ENCODE measurements at regions not wholly inside any gene's neighbourhood (a gene's known extent, or its start where the extent isn't known, plus 50 kb on each side); places are given as distances from the start of the nearest gene placed in this dataset.

DNA sequence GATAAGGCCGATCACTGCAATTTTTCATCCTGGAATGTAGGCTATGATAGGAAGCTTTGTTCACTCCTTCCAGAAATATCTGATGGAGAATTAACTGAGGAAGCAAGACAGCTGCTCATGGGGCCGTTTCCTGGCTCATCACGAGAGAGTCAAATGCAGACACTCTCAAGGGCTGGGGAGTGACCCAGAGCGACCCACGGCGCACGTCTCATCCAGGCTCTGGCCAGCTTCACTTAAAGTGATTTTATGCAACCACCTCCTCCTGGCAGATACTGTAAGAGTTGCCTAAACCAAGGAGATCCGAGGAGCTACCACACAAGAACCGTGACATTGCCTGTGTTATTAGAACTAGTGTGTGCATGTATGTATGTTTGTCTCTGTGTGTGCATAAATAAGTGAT, 530.8 kb downstream of the TCERG1L start:
- intact Hi-C loops (cut with DNase I): no loop called here
- no peak for DNase-seq
- Histone ChIP-seq H3K4me1 (no peaks in the 10 kb centered on the region), H3K36me3 (no peaks in the 10 kb centered on the region), H3K27ac (no peak overlapping the region), H3K4me3 (no peak overlapping the region), H3K27me3 (peaks cover 0 to 5% (median 0%) of the 10 kb centered on the region in 9 donors), H3K9me3 (no peaks in the 10 kb centered on the region)
- ATAC-seq: no peak
- TF ChIP-seq, protein P1, sequence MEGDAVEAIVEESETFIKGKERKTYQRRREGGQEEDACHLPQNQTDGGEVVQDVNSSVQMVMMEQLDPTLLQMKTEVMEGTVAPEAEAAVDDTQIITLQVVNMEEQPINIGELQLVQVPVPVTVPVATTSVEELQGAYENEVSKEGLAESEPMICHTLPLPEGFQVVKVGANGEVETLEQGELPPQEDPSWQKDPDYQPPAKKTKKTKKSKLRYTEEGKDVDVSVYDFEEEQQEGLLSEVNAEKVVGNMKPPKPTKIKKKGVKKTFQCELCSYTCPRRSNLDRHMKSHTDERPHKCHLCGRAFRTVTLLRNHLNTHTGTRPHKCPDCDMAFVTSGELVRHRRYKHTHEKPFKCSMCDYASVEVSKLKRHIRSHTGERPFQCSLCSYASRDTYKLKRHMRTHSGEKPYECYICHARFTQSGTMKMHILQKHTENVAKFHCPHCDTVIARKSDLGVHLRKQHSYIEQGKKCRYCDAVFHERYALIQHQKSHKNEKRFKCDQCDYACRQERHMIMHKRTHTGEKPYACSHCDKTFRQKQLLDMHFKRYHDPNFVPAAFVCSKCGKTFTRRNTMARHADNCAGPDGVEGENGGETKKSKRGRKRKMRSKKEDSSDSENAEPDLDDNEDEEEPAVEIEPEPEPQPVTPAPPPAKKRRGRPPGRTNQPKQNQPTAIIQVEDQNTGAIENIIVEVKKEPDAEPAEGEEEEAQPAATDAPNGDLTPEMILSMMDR (IDR thresholded peaks at IDR 0.05): no peak
- no peak for TF ChIP-seq POLR2A (IDR thresholded peaks at IDR 0.05)
- WGBS, 4 donors: 16 to 39% (median 22%) methylated on average over 9 of the region's 9 CpGs

DNA sequence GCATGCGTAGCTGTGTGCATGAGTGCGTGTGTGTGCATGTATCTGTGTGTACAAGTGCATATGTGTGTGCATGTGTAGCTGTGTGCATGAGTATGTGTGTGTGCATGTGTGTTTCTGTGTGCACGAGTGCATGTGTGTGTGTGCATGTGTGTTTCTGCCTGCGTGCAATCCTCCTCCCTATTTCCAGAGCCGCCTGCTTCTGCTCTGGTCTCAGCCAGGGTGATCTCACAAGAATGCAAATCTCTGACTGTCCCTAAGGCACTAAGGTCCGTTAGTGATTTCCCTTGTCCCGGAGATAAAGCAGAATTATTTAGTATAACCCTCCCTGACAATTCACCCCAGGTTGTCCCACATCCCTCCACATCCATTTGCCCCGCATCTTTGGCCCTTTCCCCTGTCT, 530.3 kb downstream of the TCERG1L start:
- H3K9me3 ChIP-seq: no peaks in the 10 kb centered on the region
- H3K27ac ChIP-seq: no peak overlapping the region
- H3K36me3 ChIP-seq: no peaks in the 10 kb centered on the region
- no peak for TF ChIP-seq POLR2A (IDR thresholded peaks at IDR 0.05)
- TF ChIP-seq, protein P1 (IDR thresholded peaks at IDR 0.05): no peak
- no peak overlapping the region for H3K4me3 ChIP-seq
- ATAC-seq (no peak), DNase-seq (no peak)
- 55 to 71% (median 61%) methylated on average over 8 of the region's 8 CpGs for WGBS, 4 donors
- peaks cover 0 to 5% (median 0%) of the 10 kb centered on the region in 9 donors for H3K27me3 ChIP-seq
- intact Hi-C loops (cut with DNase I): no loop called here
- no peaks in the 10 kb centered on the region for H3K4me1 ChIP-seq

GRCh38 chr10:130781623-130782022, 529.9 kb downstream of the TCERG1L start:
- H3K27ac ChIP-seq: no peak overlapping the region
- ATAC-seq: no peak
- H3K36me3 ChIP-seq: no peaks in the 10 kb centered on the region
- no peak for DNase-seq
- peaks cover 0 to 9% (median 0%) of the 10 kb centered on the region in 9 donors for H3K27me3 ChIP-seq
- no peaks in the 10 kb centered on the region for H3K4me1 ChIP-seq
- no peak overlapping the region for H3K4me3 ChIP-seq
- TF ChIP-seq, protein P1 (IDR thresholded peaks at IDR 0.05): no peak
- TF ChIP-seq POLR2A (IDR thresholded peaks at IDR 0.05): no peak
- intact Hi-C loops (cut with DNase I): no loop called here
- WGBS, 4 donors: 73 to 82% (median 77%) methylated on average over 7 of the region's 7 CpGs
- H3K9me3 ChIP-seq: no peaks in the 10 kb centered on the region

- TF ChIP-seq, protein P1 (IDR thresholded peaks at IDR 0.05): no peak
- TF ChIP-seq POLR2A (IDR thresholded peaks at IDR 0.05): no peak
- H3K9me3 ChIP-seq: no peaks in the 10 kb centered on the region
- 65 to 71% (median 66%) methylated on average over 11 of the region's 11 CpGs for WGBS, 4 donors
Observed at GRCh38 chr10:130782467-130782866, 529.1 kb downstream of the TCERG1L start.

More at GRCh38 chr10:130782467-130782866, 529.1 kb downstream of the TCERG1L start:
- no peaks in the 10 kb centered on the region for H3K36me3 ChIP-seq
- ATAC-seq (no peak), DNase-seq (no peak)
- H3K27me3 ChIP-seq: peaks cover 0 to 11% (median 0%) of the 10 kb centered on the region in 9 donors
- H3K4me1 ChIP-seq: no peaks in the 10 kb centered on the region
- intact Hi-C loops (cut with DNase I): no loop called here
- H3K4me3 ChIP-seq: no peak overlapping the region
- H3K27ac ChIP-seq: no peak overlapping the region
